NOMO-1 treated with dmso at 0.1 percent for 144 hours (cell line): ENCODE measurements at regions not wholly inside any gene's neighbourhood (a gene's known extent, or its start where the extent isn't known, plus 50 kb on each side); places are given as distances from the start of the nearest gene placed in this dataset.

Source experiments
- DNase-seq: peaks from one replicate; lab custom pipeline; 2025; ENCODE audit not compliant: unreplicated experiment; lab: John Stamatoyannopoulos, UW

DNA sequence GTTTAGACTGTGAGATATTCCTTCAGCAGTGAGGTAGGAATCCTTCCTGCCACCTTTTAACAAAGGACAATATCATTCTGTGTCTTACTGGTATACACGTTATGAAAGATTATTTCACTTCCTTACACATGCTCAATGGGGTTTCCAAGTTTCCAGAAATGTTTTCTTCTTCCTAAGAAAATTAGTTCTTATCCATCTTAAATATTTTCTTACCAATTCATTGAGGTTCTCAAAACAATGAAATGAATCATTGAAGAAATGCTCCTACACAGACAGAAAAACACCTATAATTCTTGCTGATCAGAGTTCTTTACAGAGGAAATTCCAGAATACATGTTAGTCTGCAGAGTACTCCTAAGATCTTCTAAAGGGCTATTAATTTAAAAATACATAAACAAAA lies 51.4 kb upstream of the SEC61G start:
- DNase-seq, result no peak

DNA sequence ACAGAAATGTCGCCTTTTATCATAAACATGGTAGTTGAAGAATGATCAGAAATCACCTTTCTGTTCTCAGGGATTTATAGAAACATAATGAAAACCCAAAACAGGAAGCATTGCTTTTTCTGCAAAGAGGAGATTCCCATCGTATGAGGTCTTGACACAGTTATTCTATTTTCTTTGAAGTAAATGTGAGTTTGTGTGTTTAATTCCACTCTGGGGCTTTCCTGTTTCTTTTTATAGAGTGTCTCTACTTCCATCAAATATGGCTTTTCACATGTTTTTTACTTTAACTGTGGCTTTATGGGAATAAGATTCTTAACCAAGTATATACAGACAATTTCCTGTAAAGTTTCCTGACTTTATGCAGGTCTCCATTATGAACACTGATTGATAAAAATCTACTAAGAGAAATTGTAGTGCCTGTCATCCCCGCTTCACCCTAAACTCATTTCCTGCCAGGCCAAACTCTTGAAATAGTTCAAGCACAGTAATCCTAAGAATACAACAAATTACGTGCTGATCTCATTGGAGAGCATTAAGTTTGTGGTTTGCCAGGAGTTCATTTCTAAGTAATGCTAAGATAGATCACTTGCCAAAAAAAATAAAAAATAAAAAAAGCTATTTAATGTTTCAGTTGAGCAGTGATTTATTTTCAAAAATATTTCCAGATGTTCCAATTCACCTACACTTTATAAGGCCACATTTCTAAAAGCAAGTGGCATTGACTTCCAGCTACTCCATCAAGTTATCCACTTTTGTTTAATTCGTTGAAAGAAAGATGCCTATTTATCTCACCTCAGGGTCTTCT lies 52.2 kb upstream of the SEC61G start:
- DNase-seq, result no peak

DNA sequence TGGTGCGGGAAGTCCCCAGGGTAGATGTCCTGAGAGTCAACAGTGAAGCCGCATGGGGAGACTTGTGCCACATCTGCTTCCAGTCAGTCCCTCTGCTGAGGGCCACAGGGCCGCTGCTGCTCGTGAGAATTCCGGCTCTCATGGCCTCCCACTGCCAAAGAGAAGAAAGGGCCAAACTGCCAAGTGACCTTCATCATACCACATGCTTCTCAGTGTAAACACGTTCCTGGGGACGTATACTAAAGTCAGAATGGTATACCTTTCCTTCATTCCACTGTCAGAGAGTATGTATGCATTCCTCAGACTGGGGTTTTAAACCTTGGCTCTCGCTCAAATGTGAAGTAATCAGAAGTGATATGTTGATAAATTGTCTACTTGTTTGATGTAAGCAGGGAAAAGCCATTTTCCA lies 52.8 kb upstream of the SEC61G start:
- DNase-seq, result no peak

DNA sequence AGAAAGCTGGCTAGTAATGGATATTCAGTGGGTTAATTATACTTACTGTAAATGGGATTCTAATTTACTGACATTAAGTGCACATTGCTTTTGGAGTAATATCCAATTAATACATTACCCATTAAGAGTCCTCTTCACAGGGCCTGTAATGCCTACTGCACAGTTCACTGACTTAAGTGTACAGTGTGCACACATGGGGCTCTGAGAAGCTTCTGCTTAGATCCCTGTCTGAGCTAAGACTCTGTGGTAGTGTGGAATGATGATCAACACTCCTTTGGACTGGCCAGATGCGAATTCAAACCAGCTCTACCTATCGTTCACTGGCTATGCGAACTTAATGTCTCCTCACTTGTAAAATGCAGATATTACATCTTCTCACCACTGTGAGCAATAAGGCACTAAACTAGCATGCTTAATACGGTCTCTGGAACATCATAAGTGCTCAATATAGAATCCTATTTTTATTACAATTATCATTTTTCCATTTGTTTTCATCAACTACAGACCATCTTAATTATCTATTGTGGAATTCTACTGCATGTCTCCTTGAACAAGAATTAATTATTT lies 53.8 kb upstream of the SEC61G start:
- no peak for DNase-seq

DNA sequence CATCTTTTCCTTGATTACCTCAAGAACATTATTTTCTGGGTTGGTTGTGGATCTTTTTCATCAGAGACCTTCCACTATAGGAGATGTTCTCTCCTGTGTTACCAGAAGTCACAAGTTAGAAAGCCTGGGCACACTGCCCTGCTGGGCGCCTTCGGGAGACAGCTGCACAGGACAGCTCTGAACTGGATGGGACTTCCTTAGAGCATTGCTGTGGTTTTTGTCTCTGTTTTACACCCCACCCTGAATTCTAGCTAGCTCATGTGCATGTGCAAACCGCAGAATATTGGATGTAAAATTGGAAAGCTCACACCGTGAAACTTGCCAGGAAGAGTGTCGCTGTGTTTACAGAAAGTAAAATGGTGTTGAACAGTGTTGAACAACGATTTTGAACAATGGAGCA lies 54.4 kb upstream of the SEC61G start:
- DNase-seq, result no peak

DNA sequence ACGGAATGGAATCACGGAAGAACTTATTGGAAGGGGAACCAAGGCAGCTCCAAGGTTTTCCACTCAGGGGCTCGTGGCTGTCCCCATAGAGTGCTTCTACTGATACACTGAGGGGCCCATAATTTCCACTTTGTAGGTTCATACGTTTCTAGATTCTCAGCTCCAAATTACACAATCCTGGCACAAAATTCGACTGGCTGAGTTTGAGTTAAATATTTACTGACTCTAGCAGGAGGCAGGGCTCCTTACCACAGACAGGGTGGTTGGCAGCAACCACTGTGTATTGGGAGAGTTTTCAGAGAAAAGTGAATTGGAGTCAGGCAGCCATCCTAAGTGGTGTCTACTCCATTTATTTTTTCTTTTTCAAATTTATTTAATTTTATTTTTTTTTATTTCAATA lies 55.4 kb upstream of the SEC61G start:
- DNase-seq, result no peak

DNA sequence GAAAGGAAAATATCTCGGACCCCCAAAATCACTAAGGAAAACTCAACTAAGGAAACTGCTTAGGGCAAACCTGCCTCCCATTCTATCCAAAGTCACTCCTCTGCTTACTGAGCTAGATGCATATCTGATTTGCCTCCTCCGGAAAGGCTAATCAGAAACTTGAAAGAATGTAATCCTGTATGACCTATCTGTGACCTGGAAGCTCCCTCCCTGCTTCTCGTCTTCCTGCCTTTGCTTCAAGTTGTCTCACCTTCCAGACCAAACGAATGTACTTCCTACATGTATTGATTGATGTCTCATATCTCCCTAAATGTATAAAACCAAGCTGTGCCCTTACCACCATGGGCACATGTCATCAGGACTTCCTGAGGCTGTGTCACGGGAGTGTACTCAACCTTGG lies 58.1 kb upstream of the SEC61G start:
- no peak for DNase-seq

DNA sequence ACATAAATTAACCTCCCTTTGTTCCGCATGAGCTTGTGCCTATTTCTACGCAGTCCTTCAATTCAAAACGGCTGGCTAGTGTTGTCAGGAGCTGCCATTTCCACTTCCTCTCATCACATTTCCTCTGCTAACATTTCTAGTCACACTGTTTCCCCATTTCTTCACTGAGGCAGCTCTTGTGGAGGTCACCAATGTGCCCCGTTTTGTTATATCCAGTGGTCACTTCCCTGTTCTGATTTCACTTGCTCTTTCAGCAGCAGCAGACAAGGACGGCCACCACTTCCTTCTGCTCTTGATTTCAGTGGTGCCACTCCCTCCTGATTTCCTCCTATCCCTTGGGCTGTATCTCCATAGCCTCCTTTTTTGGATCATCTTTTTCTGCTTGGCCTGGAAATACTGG lies 64.8 kb upstream of the SEC61G start:
- DNase-seq, result peak; percentile 77

DNA sequence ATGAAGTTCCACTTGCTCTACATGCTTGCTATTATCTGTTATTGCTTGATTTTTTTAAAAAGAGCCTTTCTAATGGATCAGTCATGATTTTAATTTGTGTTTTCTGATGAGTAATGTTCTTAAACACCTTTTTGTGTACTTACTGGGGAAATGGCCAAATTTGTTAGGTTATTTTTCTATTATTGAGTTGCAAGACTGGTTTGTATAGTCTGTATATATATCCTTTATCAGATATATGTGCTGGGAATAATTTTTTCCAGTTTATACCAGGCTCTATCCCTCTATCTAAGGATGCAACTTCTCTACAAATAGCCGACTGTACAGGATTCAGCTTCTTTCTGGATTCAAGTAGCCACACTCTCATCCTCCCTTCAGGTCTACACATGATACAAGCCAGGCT lies 65.6 kb upstream of the SEC61G start:
- no peak for DNase-seq

DNA sequence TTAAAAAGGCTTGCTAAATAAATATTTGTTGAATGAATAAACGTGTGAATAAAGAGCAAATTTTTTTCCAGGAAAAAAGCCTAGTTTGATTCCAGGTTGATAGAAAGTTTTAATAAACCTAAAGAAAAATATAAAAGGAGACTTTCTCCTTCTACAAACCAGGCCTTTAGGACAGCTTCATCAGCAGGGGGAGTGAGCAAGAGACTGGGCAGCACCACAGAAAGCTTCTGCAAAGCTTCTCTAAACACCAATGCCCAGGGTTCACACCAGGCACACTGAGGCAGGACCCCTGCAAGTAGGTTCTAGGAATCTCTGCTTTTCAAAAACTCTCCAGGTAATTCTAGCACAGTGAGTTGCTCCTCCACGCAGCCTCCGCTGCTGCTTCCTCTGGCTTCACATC lies 66.4 kb upstream of the SEC61G start:
- DNase-seq, result no peak

DNA sequence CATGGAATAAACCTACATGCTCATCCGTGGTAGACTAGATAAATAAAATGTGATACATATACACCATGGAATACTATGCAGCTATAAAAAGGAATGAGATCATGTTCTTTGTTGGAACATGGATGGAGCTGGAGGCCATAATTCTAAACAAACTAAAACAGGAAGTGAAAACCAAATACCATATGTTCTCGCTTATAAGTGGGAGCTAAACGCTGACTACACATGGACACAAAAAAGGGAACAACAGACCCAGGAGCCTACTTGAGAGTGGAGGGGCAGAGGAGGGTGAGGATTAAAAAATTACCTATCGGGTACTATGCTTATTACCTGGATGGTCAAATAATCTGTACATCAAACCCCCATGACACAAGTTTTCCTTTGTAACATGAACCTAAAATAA lies 68.7 kb upstream of the SEC61G start:
- peak; percentile 11 for DNase-seq

DNA sequence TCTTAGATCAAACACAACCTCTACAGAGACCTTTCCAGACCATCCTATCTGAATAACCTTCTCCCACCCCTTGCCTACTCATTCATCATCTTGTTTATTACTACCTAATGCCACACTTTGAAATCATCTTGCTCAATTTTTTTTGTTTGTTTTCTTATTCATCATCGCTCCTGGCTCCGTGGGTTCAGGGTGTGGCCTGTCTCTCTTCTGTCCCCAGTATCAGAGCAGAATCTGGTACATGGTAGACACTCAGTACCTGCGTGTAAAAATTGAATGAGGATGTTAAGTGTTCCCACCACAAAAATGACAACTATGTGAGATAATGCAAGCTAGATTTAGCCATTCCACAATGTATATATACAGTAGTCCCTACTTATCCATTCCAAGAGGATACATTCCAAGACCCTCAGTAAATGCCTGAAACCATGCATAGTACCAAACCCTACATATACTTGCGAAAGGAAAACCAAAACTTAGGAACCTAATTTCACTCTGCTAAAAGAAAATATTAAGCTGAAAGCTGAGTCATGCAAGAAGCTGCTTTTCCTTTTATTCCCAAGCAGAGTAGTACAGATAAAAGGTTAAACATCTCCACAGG lies 72.1 kb upstream of the SEC61G start:
- no peak for DNase-seq

DNA sequence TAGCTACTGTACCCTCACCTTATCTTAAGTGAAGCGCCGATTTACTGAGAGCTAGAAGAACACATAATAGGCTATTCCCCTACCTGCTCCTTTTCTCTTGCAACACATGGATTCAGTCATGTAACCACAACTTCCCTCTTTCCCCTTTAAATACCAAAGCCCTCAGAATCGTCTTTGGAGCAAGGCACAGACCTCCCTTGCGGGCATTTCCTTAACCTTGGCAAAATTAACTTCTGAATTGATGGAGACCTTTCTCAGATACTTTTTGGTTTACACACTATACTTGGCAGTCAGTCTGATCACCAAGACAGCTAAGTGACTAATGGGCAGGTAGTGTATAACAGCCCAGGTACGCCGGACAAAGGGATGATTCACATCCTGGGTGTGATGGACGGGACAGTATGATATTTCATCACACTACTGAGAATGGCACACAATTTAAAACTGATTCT lies 72.7 kb upstream of the SEC61G start:
- DNase-seq, result no peak

DNA sequence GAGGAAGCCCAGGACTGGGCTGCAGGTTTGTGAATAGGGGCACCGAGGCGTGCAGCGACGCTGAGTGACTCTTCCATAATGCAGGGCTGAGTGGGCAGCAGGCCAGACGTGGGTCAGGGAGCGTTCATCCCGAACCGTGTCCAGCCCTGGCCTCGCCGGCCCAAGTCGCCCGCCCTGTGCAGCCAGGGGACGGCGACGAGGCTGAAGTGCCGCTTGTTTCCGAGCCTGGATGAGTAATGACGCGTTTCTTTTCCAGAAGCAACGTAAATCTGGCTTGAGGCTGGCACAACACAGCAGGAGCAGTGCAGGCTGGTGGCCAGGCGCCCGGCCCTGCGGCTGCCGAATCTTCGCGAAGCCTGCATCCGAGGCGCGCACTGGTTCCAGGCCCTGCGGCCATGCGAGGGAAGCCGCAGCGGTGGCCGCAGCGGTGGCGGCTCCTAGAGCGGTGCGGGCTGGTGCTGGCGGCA lies 74.0 kb upstream of the SEC61G start:
- DNase-seq, result no peak

DNA sequence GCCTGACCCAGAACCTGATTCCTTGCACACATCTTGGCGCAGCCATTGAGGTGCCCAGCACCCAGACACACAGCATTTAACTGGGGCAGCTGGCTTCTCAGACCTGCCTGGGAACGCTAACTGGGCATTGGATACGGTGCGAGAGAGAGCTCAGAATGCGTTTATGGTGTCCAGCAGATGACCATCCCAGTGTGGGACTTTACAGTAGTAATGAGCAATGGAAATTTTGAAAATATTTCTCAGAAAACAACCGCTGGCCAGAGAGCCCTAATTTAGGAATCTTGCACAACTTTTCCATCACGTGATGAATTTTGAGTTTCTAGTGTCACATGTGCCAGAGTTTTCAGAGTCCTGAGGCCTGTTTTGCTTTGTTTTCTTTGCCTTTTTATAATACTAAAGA lies 78.2 kb upstream of the SEC61G start:
- no peak for DNase-seq

DNA sequence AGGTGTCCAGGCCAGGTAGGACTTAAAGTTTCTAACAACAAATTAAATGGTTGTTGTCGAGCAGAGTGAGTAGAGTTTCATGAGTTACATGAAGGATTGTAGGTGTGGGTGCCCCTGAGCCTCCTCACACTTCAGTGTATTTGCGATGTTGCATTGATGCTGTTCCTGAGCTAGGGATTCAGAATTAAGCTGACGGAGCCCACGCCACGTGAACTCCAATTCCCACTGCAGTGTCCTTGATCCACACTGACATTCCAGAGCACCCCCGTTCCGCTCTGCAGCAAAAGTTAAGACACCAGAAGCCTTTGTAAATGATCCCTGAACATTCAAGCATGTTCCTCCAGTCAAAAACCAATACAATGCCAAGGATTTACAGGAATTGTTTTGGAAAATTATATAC lies 78.8 kb upstream of the SEC61G start:
- no peak for DNase-seq

DNA sequence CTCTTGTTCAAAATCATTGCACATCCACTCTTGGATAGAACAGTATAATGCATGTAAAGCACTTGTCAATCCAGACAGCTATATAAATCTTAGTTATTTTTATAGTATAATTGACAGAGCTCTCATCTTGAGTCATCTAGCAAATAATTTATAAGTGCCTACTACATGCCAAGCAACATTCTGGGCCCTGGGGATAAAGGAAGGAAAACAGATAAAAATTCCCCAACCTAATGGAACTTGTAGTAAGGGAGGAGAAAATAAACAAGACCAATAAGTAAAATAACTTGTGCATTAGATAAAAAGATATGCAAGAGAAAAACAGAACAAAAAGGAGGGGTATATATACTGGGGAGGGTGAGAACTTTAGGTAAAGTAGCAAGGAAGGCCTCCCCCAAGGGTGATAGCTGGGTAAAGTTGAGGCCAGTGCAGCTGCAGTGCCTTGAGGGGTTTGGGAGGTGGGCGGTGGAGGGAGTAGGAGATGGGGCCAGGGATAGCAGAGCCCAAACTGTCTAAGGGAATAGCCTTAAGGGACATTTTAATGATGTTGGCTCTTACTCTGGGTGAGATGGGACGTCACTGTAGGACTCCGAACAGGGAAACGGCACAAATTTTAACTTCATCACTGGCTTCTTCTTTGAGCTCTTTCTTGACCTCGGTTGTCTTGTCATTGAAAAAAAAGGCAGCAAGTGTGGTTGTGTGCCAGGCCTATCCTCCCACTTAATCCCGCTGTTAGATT lies 79.3 kb upstream of the SEC61G start:
- no peak for DNase-seq

DNA sequence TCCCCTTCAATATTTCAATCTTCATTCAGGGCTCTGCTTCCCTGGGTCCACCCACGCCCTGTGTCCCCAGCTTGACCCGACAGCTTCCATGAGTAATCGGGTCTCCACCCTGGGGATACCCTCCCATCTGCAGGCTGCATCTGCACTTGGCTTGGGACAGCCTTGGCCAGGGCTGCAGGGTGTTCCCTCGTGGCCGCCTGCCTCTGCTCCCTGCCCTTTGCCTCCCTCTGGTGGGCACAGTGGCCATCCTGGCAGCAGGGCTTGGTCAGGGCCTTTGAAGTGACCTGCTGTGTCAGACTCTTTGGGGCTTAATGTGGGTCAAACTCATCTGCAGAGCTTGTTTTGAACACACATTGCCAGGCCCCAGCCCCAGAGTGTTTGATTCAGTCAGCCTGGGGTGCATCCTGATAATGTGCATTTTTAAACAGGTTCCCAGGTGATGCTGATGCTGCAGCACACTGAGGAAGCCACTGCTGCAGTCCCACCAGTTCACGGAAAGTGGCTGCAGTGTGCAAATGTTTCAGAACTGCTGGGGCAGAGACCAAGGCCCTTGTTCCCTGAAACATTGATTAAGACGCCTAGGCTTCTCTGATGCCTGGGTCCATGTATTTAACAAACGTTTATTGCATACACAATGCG lies 80.7 kb upstream of the SEC61G start:
- DNase-seq, result no peak

DNA sequence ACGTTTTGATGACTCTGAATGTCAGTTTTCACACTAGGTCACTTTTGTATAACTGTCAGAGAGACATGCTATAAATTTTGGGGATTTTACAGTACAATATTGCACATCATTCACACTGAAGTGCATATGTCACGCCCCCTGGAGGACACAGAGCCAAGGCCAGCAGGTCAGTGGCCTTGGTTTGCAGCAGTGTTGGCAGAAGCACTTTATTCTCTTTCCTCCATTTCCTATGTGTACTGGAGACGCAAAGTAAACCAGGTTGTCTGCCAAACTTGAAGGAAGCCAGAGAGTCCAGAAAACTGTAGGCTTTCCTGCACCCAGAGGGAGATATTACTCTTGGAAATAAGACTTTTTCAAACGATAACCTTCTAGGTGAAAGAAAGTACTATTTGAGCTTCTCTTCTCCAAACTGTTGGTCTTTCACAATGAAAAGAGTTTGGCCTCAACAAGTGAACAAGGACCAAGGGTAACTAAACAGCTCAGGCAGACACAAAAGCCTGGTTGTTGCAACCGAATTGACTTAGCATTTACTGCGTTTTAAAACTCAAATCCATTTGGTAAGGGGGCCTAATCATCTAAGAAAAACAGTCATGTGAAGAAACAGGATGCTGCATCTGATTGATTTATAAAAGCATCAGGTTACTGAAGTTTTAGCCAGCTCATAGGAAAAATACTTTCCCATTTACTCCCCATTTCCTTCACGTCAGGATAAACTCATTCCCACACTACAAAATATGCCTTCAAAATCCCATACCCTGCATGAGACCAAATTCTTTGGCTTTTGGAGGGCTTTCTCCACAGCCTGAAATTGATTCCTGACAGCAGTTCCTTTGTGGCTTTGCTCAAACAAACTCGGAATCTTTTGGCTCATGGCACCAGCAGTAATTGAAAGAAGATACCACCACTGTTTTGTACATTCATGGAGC lies 83.0 kb upstream of the SEC61G start:
- no peak for DNase-seq

DNA sequence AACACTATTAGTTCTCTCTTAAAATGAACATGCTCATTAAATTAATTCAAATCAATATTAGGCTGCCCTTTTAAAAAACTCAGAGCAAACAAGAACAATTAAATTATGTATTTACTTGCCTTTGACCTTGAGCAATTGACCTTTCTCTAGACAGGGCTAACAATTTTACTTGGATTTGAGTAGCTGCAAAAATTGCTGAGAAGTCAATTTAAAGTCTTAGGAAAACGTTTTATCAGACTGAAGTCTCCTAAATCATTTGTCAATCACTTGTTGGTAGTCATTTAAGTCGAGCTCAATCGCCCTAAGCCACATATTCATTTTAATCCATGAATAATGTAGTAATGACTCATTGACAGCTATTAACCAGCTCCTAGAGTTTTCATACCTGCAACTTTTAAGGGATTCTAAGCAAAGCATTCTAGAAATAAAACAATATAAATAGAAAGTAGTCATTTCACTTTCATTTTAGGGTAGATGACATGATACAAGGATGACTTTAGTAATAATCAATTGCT lies 84.9 kb upstream of the SEC61G start:
- no peak for DNase-seq
